ENCODE measurements at regions not wholly inside any gene's neighbourhood (a gene's known extent, or its start where the extent isn't known, plus 50 kb on each side); places are given as distances from the start of the nearest gene placed in this dataset.

GRCh38 chr9:121572581-121572980 lies 72.9 kb upstream of the GGTA1 start:
- no peak for DNase-seq

- no peak for DNase-seq
Observed at GRCh38 chr9:121573717-121574485, 74.3 kb upstream of the GGTA1 start.

- no peak for DNase-seq
Observed at GRCh38 chr9:121574774-121575519, 75.3 kb upstream of the GGTA1 start.

- DNase-seq: no peak
Observed at GRCh38 chr9:121576281-121577075, 75.0 kb upstream of the DAB2IP start.

GRCh38 chr9:121577166-121577565 lies 74.3 kb upstream of the DAB2IP start:
- DNase-seq: no peak

- no peak for DNase-seq
Observed at GRCh38 chr9:121577572-121577971, 73.9 kb upstream of the DAB2IP start.

- no peak for DNase-seq
Observed at GRCh38 chr9:121581786-121582600, 69.4 kb upstream of the DAB2IP start.

- no peak for DNase-seq
Observed at GRCh38 chr9:121582641-121583040, 68.8 kb upstream of the DAB2IP start.

GRCh38 chr9:121584421-121584820 lies 67.0 kb upstream of the DAB2IP start:
- no peak for DNase-seq

- DNase-seq: no peak
Observed at GRCh38 chr9:121587863-121588262, 63.6 kb upstream of the DAB2IP start.

- no peak for DNase-seq
Observed at GRCh38 chr9:121589986-121590385, 61.4 kb upstream of the DAB2IP start.

GRCh38 chr9:121592265-121592664 lies 59.2 kb upstream of the DAB2IP start:
- no peak for DNase-seq

GRCh38 chr9:121593066-121593465 lies 58.4 kb upstream of the DAB2IP start:
- no peak for DNase-seq

GRCh38 chr9:121596515-121596914 lies 54.9 kb upstream of the DAB2IP start:
- no peak for DNase-seq

GRCh38 chr9:121597698-121598166 lies 53.7 kb upstream of the DAB2IP start:
- DNase-seq: no peak

GRCh38 chr9:121598167-121598964 lies 53.1 kb upstream of the DAB2IP start:
- DNase-seq: no peak

GRCh38 chr9:121598965-121599871 lies 52.2 kb upstream of the DAB2IP start:
- DNase-seq: no peak

- no peak for DNase-seq
Observed at GRCh38 chr9:121599872-121600585, 51.4 kb upstream of the DAB2IP start.

GRCh38 chr9:121601194-121601593 lies 50.2 kb upstream of the DAB2IP start:
- no peak for DNase-seq
